ENCODE measurements at regions not wholly inside any gene's neighbourhood (a gene's known extent, or its start where the extent isn't known, plus 50 kb on each side); places are given as distances from the start of the nearest gene placed in this dataset.

DNA sequence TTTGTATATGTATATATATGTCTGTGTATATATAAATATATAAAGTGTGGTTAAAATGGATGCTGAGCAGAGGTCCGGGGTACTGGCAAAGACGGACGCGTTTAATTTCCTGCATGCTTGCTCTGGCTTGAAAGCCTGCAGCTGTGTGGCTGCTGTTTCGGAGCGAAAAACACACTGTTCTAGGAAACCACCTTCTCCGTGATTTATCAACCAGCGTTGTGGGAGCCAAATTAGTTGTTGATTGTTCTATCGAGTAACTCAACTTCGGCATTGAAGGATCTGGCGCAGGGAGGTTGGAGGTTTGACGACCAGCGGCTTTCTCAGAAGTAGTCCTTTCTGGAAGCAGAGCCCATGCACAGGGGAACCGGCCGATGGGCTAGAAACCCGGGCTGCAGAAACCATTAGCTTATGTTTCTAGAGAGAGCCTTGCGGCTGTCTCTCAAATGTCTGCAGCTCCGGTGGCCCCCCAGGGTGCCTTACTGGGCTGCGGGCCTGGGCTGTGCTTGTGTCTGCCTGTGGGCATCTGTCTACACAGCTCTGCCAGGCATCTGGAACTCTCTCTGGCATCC lies 81.8 kb downstream of the EDN3 start:
- H3K4me1 ChIP-seq (ENCODE audit: insufficient read depth, low read length, poor library complexity, severe bottlenecking), result no peaks in the 10 kb centered on the region
- POLR2A ChIA-PET, result no interaction called here
- CTCF ChIA-PET (ENCODE audit: unreplicated experiment), result no interaction called here
- H3K4me3 ChIP-seq (ENCODE audit: low read depth, low read length, poor library complexity, severe bottlenecking), result no peak overlapping the region
- no TSS peak for BruUV-seq (replicated peaks)
- no peak overlapping the region for H3K27ac ChIP-seq (ENCODE audit: low read depth, low read length, poor library complexity, severe bottlenecking)
- no peak overlapping the region for H3K4me2 ChIP-seq (ENCODE audit: low read length)
- intact Hi-C loops (cut with micrococcal nuclease; ENCODE audit: unreplicated experiment), result no loop called here
- H3K79me2 ChIP-seq (ENCODE audit: insufficient read depth, low read depth, low read length), result no peaks in the 10 kb centered on the region
- no peaks in the 10 kb centered on the region for H3K36me3 ChIP-seq (ENCODE audit: insufficient read depth, low read length)
- H3K9me3 ChIP-seq (ENCODE audit: low read length), result no peaks in the 10 kb centered on the region
- DNase-seq (ENCODE audit: low spot score), result no peak
- no peaks in the 10 kb centered on the region for H3K9me2 ChIP-seq (ENCODE audit: insufficient read depth, low read length)
- no peak for TF ChIP-seq EZH2phosphoT487 (IDR thresholded peaks at IDR 0.05; ENCODE audit: borderline replicate concordance, low read depth, low read length)
- no peak overlapping the region for H2AFZ ChIP-seq (ENCODE audit: low read length)
- no peaks in the 10 kb centered on the region for H4K20me1 ChIP-seq (ENCODE audit: insufficient read depth, low read length)

- ChIA-PET POLR2A (no interaction called here), CTCF (ENCODE audit: unreplicated experiment) (no interaction called here)
- TF ChIP-seq, protein P1, sequence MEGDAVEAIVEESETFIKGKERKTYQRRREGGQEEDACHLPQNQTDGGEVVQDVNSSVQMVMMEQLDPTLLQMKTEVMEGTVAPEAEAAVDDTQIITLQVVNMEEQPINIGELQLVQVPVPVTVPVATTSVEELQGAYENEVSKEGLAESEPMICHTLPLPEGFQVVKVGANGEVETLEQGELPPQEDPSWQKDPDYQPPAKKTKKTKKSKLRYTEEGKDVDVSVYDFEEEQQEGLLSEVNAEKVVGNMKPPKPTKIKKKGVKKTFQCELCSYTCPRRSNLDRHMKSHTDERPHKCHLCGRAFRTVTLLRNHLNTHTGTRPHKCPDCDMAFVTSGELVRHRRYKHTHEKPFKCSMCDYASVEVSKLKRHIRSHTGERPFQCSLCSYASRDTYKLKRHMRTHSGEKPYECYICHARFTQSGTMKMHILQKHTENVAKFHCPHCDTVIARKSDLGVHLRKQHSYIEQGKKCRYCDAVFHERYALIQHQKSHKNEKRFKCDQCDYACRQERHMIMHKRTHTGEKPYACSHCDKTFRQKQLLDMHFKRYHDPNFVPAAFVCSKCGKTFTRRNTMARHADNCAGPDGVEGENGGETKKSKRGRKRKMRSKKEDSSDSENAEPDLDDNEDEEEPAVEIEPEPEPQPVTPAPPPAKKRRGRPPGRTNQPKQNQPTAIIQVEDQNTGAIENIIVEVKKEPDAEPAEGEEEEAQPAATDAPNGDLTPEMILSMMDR (conservative IDR thresholded peaks at IDR 0.05; ENCODE audit: low read length), result no peak
- TF ChIP-seq EZH2phosphoT487 (IDR thresholded peaks at IDR 0.05; ENCODE audit: borderline replicate concordance, low read depth, low read length), result no peak
- Histone ChIP-seq H4K20me1 (ENCODE audit: insufficient read depth, low read length) (no peaks in the 10 kb centered on the region), H3K9me2 (ENCODE audit: insufficient read depth, low read length) (no peaks in the 10 kb centered on the region), H3K9me3 (ENCODE audit: low read length) (no peaks in the 10 kb centered on the region), H3K4me3 (ENCODE audit: low read depth, low read length, poor library complexity, severe bottlenecking) (no peak overlapping the region), H3K27ac (ENCODE audit: low read depth, low read length, poor library complexity, severe bottlenecking) (no peak overlapping the region), H3K4me1 (ENCODE audit: insufficient read depth, low read length, poor library complexity, severe bottlenecking) (no peaks in the 10 kb centered on the region), H2AFZ (ENCODE audit: low read length) (no peak overlapping the region), H3K79me2 (ENCODE audit: insufficient read depth, low read depth, low read length) (no peaks in the 10 kb centered on the region), H3K4me2 (ENCODE audit: low read length) (no peak overlapping the region), H3K36me3 (ENCODE audit: insufficient read depth, low read length) (no peaks in the 10 kb centered on the region)
- intact Hi-C loops (cut with micrococcal nuclease; ENCODE audit: unreplicated experiment), result no loop called here
- DNase-seq (ENCODE audit: low spot score), result no peak
- no TSS peak for BruUV-seq (replicated peaks)
Measured at GRCh38 chr20:59382907-59383306, 82.5 kb downstream of the EDN3 start.

GRCh38 chr20:59385038-59385437 lies 84.6 kb downstream of the EDN3 start:
- H3K9me2 ChIP-seq (ENCODE audit: insufficient read depth, low read length), result no peaks in the 10 kb centered on the region
- no peak overlapping the region for H3K4me2 ChIP-seq (ENCODE audit: low read length)
- CTCF ChIA-PET (ENCODE audit: unreplicated experiment), result no interaction called here
- POLR2A ChIA-PET, result interaction anchor here (1.1 kb wide), 1 partner anchor 1254 kb away, joined by 3 read pairs; no protein-coding TSS in a partner anchor
- H3K9me3 ChIP-seq (ENCODE audit: low read length), result no peaks in the 10 kb centered on the region
- H3K4me1 ChIP-seq (ENCODE audit: insufficient read depth, low read length, poor library complexity, severe bottlenecking), result no peaks in the 10 kb centered on the region
- no peaks in the 10 kb centered on the region for H4K20me1 ChIP-seq (ENCODE audit: insufficient read depth, low read length)
- no peak overlapping the region for H3K27ac ChIP-seq (ENCODE audit: low read depth, low read length, poor library complexity, severe bottlenecking)
- no peak overlapping the region for H3K4me3 ChIP-seq (ENCODE audit: low read depth, low read length, poor library complexity, severe bottlenecking)
- H3K36me3 ChIP-seq (ENCODE audit: insufficient read depth, low read length), result no peaks in the 10 kb centered on the region
- intact Hi-C loops (cut with micrococcal nuclease; ENCODE audit: unreplicated experiment), result no loop called here
- H3K79me2 ChIP-seq (ENCODE audit: insufficient read depth, low read depth, low read length), result no peaks in the 10 kb centered on the region
- no peak overlapping the region for H2AFZ ChIP-seq (ENCODE audit: low read length)
- no peak for DNase-seq (ENCODE audit: low spot score)
- TF ChIP-seq EZH2phosphoT487 (IDR thresholded peaks at IDR 0.05; ENCODE audit: borderline replicate concordance, low read depth, low read length), result no peak
- TF ChIP-seq, protein P1 (conservative IDR thresholded peaks at IDR 0.05; ENCODE audit: low read length), result no peak
- no TSS peak for BruUV-seq (replicated peaks)

All from OCI-LY7 (cell line).